ENCODE measurements at regions not wholly inside any gene's neighbourhood (a gene's known extent, or its start where the extent isn't known, plus 50 kb on each side); places are given as distances from the start of the nearest gene placed in this dataset.

- TF ChIP-seq, protein P1, sequence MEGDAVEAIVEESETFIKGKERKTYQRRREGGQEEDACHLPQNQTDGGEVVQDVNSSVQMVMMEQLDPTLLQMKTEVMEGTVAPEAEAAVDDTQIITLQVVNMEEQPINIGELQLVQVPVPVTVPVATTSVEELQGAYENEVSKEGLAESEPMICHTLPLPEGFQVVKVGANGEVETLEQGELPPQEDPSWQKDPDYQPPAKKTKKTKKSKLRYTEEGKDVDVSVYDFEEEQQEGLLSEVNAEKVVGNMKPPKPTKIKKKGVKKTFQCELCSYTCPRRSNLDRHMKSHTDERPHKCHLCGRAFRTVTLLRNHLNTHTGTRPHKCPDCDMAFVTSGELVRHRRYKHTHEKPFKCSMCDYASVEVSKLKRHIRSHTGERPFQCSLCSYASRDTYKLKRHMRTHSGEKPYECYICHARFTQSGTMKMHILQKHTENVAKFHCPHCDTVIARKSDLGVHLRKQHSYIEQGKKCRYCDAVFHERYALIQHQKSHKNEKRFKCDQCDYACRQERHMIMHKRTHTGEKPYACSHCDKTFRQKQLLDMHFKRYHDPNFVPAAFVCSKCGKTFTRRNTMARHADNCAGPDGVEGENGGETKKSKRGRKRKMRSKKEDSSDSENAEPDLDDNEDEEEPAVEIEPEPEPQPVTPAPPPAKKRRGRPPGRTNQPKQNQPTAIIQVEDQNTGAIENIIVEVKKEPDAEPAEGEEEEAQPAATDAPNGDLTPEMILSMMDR (IDR thresholded peaks at IDR 0.05), result no peak
- no peak for TF ChIP-seq POLR2AphosphoS5 (IDR thresholded peaks at IDR 0.05; ENCODE audit: insufficient read depth in 1 of 2, low read depth in 1 of 2)
- no peak for TF ChIP-seq POLR2A (IDR thresholded peaks at IDR 0.05)
Observed at GRCh38 chr13:103614761-103615160, 548.5 kb upstream of the SLC10A2 start.

Data from vagina (tissue), 2 donors.